OCI-LY3 (cell line): ENCODE measurements at regions not wholly inside any gene's neighbourhood (a gene's known extent, or its start where the extent isn't known, plus 50 kb on each side); places are given as distances from the start of the nearest gene placed in this dataset.

Source experiments
- H2AFZ ChIP-seq: fragments of 200-600, 300-600 bp; shearing (Covaris generic); 2 replicates; pipeline ENCODE4 v1.6.0; 2014; ENCODE audit warnings: antibody characterized with exemption, low read depth, low read length
- H3K27ac ChIP-seq: fragments of 200-600, 300-600 bp; sonication (generic); 2 replicates; pipeline ENCODE4 v1.5.1; 2014; ENCODE audit warnings: mild to moderate bottlenecking, low read length, moderate library complexity, mixed read lengths
- H3K27me3 ChIP-seq: fragments of 200-600, 300-600 bp; sonication (generic); 2 replicates; pipeline ENCODE4 v1.6.1; 2014; ENCODE audit warnings: low read depth, low read length, mixed read lengths
- H3K36me3 ChIP-seq: fragments of 200-600, 300-600 bp; sonication (generic); replicated peaks from 2 replicates; pipeline ENCODE3; 2014; ENCODE audit warnings: low read depth, low read length, mixed read lengths
- H3K4me1 ChIP-seq: fragments of 300-600, 200-600 bp; sonication (generic); 2 replicates; pipeline ENCODE4 v1.6.1; 2014; ENCODE audit warnings: low read length, mixed read lengths
- H3K4me2 ChIP-seq: fragments of 200-600, 300-600 bp; sonication (generic); 2 replicates; pipeline ENCODE4 v1.6.1; 2014; ENCODE audit warnings: low read length, mixed read lengths
- H3K4me3 ChIP-seq: fragments of 300-600, 200-600 bp; sonication (generic); 2 replicates; pipeline ENCODE4 v1.5.1; 2014; ENCODE audit warnings: antibody characterized with exemption, mild to moderate bottlenecking, low read length, moderate library complexity
- H3K79me2 ChIP-seq: fragments of 300-600, 200-600 bp; shearing (Covaris generic); 2 replicates; pipeline ENCODE4 v1.6.1; 2014; ENCODE audit warnings: mild to moderate bottlenecking, low read length, mixed read lengths
- H3K9ac ChIP-seq: fragments of 300-600, 200-600 bp; shearing (Covaris generic); 2 replicates; pipeline ENCODE4 v1.6.0; 2014; ENCODE audit warnings: mild to moderate bottlenecking, low read length, moderate library complexity
- H3K9me3 ChIP-seq: fragments of 200-600, 300-600 bp; shearing (Covaris generic); 2 replicates; pipeline ENCODE4 v1.6.1; 2014; ENCODE audit warnings: low read length, mixed read lengths; ENCODE audit not compliant: insufficient read depth
- H4K20me1 ChIP-seq: fragments of 200-600, 300-600 bp; sonication (generic); 2 replicates; pipeline ENCODE4 v1.6.1; 2016; ENCODE audit warnings: low read length, mixed read lengths; ENCODE audit not compliant: insufficient read depth
- EZH2phosphoT487 ChIP-seq: fragments of 200-600 bp; shearing (Covaris generic); IDR thresholded peaks from 2 replicates; pipeline ENCODE4 v1.6.1; 2018; ENCODE audit warnings: antibody characterized with exemption, mixed run types, low read depth
- TF ChIP-seq, protein P1 (sequence below): fragments of 200-600, 300-600 bp; sonication (generic); IDR thresholded peaks from 2 replicates; pipeline ENCODE4 v1.5.1; 2014; ENCODE audit warnings: antibody characterized with exemption, low read length, low read depth

DNA sequence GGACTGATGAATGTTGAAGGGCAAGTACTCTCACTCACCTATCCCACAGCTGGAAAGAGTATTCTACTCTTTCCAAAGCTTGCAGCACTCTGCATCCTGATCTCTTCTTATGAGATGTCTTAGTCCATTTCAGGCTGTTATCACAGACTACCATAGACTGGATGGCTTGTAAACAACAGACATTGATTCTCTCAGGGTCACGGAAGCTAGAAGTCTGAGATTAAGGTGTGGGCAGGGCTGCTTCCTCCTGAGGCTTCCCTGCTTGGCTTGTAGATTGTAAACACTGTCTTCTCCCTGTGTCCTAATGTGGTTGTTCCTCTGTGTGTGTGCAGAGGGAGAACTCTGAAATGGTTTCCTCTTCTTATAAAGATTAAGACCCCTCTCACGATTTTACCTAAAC is 131.2 kb downstream of the MXRA5 start:
- Histone ChIP-seq H3K9ac (no peak overlapping the region), H3K27me3 (no peaks in the 10 kb centered on the region), H3K4me2 (no peak overlapping the region), H3K36me3 (no peaks in the 10 kb centered on the region), H3K79me2 (no peaks in the 10 kb centered on the region), H2AFZ (no peak overlapping the region), H3K4me3 (no peak overlapping the region), H4K20me1 (no peaks in the 10 kb centered on the region), H3K27ac (no peak overlapping the region), H3K9me3 (no peaks in the 10 kb centered on the region), H3K4me1 (no peaks in the 10 kb centered on the region)
- TF ChIP-seq, protein P1, sequence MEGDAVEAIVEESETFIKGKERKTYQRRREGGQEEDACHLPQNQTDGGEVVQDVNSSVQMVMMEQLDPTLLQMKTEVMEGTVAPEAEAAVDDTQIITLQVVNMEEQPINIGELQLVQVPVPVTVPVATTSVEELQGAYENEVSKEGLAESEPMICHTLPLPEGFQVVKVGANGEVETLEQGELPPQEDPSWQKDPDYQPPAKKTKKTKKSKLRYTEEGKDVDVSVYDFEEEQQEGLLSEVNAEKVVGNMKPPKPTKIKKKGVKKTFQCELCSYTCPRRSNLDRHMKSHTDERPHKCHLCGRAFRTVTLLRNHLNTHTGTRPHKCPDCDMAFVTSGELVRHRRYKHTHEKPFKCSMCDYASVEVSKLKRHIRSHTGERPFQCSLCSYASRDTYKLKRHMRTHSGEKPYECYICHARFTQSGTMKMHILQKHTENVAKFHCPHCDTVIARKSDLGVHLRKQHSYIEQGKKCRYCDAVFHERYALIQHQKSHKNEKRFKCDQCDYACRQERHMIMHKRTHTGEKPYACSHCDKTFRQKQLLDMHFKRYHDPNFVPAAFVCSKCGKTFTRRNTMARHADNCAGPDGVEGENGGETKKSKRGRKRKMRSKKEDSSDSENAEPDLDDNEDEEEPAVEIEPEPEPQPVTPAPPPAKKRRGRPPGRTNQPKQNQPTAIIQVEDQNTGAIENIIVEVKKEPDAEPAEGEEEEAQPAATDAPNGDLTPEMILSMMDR, result no peak
- TF ChIP-seq EZH2phosphoT487, result no peak

DNA sequence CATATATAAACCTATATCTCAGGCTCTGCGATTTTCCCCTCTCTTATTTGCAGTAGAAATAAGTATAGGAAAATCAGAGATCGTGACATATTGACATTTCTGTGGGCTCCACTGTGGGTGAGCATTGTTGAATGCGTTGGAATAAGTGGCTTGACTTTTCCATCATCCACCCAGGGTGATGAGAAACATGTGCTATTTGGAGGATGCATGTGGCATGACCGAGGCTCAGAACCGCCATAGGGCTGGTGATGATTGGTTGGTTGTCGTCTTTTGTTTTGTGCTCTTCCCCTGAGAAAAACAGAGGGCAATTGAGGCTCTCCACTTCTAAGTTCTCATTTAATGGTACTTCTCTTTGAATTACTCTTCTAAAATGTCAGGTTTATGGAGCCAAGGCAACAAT is 140.1 kb downstream of the MXRA5 start:
- no peaks in the 10 kb centered on the region for H3K36me3 ChIP-seq
- no peak overlapping the region for H3K27ac ChIP-seq
- H3K4me2 ChIP-seq, result no peak overlapping the region
- no peak for TF ChIP-seq EZH2phosphoT487
- TF ChIP-seq, protein P1, result no peak
- no peak overlapping the region for H2AFZ ChIP-seq
- no peaks in the 10 kb centered on the region for H3K27me3 ChIP-seq
- H3K9ac ChIP-seq, result no peak overlapping the region
- H3K9me3 ChIP-seq, result no peaks in the 10 kb centered on the region
- H3K4me3 ChIP-seq, result no peak overlapping the region
- H4K20me1 ChIP-seq, result no peaks in the 10 kb centered on the region
- no peaks in the 10 kb centered on the region for H3K4me1 ChIP-seq
- H3K79me2 ChIP-seq, result no peaks in the 10 kb centered on the region

DNA sequence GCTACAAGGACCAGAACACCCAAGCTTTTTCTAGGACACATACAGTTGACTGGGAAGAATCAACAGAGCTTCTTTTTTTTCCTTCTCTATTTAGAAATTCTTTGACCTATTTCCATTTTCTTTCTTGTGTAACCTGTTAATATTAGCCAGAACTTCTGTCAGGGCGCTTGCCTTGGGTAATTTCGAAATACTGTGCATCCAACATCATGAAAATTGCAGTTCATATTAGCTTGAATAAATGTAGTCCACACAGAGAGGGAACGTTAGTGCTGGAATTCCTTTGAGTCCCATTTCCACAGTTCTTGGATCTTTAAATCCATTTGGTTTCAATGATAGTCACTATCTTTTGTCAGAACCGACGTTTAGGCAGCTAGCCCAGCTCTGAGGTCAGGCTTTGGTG is 141.8 kb downstream of the MXRA5 start:
- no peak overlapping the region for H3K9ac ChIP-seq
- H3K79me2 ChIP-seq, result no peaks in the 10 kb centered on the region
- H3K4me3 ChIP-seq, result no peak overlapping the region
- H3K27me3 ChIP-seq, result no peaks in the 10 kb centered on the region
- no peak overlapping the region for H2AFZ ChIP-seq
- no peaks in the 10 kb centered on the region for H4K20me1 ChIP-seq
- no peak overlapping the region for H3K4me2 ChIP-seq
- no peak overlapping the region for H3K27ac ChIP-seq
- TF ChIP-seq, protein P1, result no peak
- no peak for TF ChIP-seq EZH2phosphoT487
- H3K4me1 ChIP-seq, result no peaks in the 10 kb centered on the region
- no peaks in the 10 kb centered on the region for H3K36me3 ChIP-seq
- H3K9me3 ChIP-seq, result no peaks in the 10 kb centered on the region

DNA sequence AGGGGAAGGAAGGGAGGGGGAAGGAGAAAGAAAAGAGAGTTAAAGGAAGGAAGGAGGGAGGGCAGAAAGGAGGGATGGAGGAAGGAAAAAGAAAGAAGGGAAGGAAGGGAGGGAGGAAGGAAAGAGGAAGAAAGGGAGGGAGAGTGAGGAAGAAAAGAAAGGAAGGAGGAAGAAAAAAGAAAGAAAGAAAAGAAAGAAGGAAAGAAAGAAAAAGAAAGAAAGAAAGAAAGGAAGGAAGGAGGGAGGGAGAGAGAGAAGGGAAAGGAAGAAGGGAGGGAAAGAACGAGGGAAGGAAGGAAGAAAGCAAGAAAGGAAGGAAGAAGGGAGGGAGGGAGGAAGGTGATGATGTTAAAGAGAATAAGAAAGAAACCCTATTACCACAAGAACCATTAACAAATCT is 150.6 kb downstream of the MXRA5 start:
- no peak overlapping the region for H2AFZ ChIP-seq
- H3K4me1 ChIP-seq, result no peaks in the 10 kb centered on the region
- no peaks in the 10 kb centered on the region for H3K79me2 ChIP-seq
- TF ChIP-seq EZH2phosphoT487, result no peak
- TF ChIP-seq, protein P1, result no peak
- no peaks in the 10 kb centered on the region for H3K27me3 ChIP-seq
- H3K9me3 ChIP-seq, result no peaks in the 10 kb centered on the region
- H3K4me2 ChIP-seq, result no peak overlapping the region
- no peaks in the 10 kb centered on the region for H3K36me3 ChIP-seq
- H4K20me1 ChIP-seq, result no peaks in the 10 kb centered on the region
- no peak overlapping the region for H3K9ac ChIP-seq
- no peak overlapping the region for H3K27ac ChIP-seq
- no peak overlapping the region for H3K4me3 ChIP-seq
